Glomerular visceral epithelial cell (primary cell): ENCODE measurements at regions not wholly inside any gene's neighbourhood (a gene's known extent, or its start where the extent isn't known, plus 50 kb on each side); places are given as distances from the start of the nearest gene placed in this dataset.

ENCODE experiments used
- DNase-seq: peaks from one replicate; pipeline ENCODE4 v3.0.0-alpha.2; 2016; ENCODE audit errors: extremely low spot score

DNA sequence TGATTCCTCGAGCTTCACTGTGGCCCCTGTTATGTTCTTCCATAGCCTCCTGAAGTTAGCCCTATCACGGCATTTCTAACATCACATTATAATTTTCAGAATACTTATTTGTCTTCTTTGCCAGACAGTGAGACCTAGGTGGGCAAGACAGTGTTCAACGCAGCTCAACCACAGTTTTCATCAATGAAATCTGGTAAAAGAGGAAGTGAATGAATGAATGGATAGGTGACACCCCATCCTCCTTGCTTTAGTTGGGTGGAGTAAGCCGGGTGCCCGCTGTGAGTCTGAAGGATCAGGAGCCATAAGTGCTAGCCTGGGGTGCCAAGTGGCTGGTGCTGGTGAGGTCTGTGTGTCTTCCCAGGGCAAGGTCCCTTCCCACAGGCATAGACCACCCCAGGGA lies 60.2 kb upstream of the MTNR1B start:
- no peak for DNase-seq

DNA sequence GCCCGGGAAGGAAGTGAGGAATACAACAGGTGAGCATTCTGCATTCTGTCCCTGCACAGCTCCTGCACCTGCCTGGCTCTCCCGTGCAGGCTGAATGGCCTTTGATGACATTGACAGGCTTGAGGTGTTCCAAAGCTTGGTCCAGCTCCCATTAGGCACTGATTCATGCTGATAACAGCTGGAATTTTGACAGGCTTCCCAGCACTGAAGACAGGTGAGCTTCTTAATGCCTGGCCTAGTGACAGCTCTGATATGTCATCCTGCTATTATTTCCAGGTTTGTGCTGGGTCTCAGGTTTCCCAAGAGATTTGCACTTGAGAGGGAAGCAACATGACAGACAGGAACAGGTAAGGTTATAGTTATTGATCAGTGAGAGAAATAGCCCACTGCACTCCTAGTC lies 58.0 kb upstream of the MTNR1B start:
- DNase-seq = no peak

DNA sequence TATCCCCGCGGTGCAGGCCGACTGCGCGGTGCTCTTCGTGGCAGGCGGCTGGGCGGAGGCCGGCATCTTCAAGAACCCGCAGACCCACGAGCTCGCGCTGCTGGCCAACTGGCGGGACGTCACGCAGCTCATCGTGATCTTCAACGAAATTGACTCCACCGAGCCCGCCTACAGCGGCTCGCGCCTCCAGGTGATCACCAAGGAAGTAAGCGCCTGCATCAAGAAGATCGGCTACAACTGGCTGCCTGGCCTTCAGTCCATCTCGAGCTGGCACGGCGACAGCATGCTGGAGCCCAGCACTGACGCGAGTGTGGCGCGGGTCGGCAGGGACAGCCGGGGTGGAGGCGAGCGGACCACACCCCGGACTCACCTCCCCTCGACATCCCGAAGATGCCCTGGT lies 53.9 kb upstream of the MTNR1B start:
- DNase-seq = no peak

GRCh38 chr11:92916299-92916698 lies 53.2 kb upstream of the MTNR1B start:
- no peak for DNase-seq

GRCh38 chr11:92917927-92918326 lies 51.5 kb upstream of the MTNR1B start:
- no peak for DNase-seq

DNA sequence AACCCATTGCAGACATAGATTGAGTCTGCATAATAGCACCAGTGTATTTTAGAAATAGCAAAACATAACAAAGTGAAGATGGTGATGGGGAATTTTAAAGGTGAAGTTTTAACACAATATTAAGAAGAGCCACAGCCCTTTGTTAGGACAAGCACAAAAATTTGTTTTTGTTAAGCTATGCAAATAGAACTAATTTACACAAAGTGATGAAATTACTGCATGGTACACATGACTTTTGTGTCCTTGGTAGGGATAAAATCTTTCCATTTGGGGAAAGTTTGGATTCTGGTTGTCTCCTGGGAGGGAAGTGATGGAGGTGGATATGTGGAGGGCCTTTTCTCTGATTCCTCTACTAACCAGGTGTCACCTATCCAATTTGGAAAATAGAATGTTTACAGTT lies 50.4 kb upstream of the MTNR1B start:
- no peak for DNase-seq
